K562 (cell line): ENCODE measurements at regions not wholly inside any gene's neighbourhood (a gene's known extent, or its start where the extent isn't known, plus 50 kb on each side); places are given as distances from the start of the nearest gene placed in this dataset.

Experiments
- ATAC-seq: fragments of 200-7000 bp; cut with Tn5 transposase; 3 replicates; pipeline ENCODE4 v1.9.1; 2020; ENCODE audit warnings: moderate library complexity
- BruUV-seq: library from RNA; stranded (reverse); fragments of 400-500 nt; replicated peaks from 2 replicates; lab custom pipeline; 2021; lab: Mats Ljungman, UMichigan
- CTCF ChIA-PET: fragments of 300-600 bp; formaldehyde crosslinking; extraction: SDS; loops from one replicate; lab custom pipeline; 2021; ENCODE audit warnings: low intra/inter-chr PET ratio; lab: Yijun Ruan, JAX
- POLR2A ChIA-PET: fragments of 300-600, 350-650 bp; sonication (Branson Sonifier 250); formaldehyde crosslinking; extraction: SDS; loops from one replicate; lab custom pipeline; 2021; ENCODE audit warnings: antibody characterized with exemption, inconsistent platforms; lab: Yijun Ruan, JAX
- DNase-seq, 4 experiments: peaks; one replicate each; pipeline versions ENCODE4 v3.0.0 to v3.0.0-alpha.2; 2011 to 2018; ENCODE audit warnings: low spot score in 3 of 4, mixed read lengths in 3 of 4; ENCODE audit errors: extremely low read depth in 1 of 4
- FAIRE-seq: peaks from 2 replicates; lab custom pipeline; 2011; peaks lifted over from hg19 to GRCh38; lab: Jason Lieb, UNC
- H2AFZ ChIP-seq: 2 replicates; pipeline ENCODE4 v1.6.0; 2011; ENCODE audit warnings: low read depth, low read length, control low read depth, inconsistent platforms
- H3K27ac ChIP-seq: fragments of 200-600 bp; 3 replicates; pipeline ENCODE4 v1.8.0; 2011; ENCODE audit warnings: low read depth, mild to moderate bottlenecking, control low read depth, inconsistent platforms, low read length, moderate library complexity, mixed read lengths; ENCODE audit errors: extremely low read depth
- H3K27me3 ChIP-seq, 2 experiments: fragments of 300-600 bp in 1 of 2; 2 replicates in 1 of 2; 3 replicates in 1 of 2; pipeline versions ENCODE4 v1.6.0 to v1.8.0; 2011; ENCODE audit warnings: inconsistent platforms in 2 of 2, low read length in 2 of 2, mild to moderate bottlenecking in 1 of 2, mixed read lengths in 1 of 2, moderate library complexity in 1 of 2; ENCODE audit not compliant: control insufficient read depth in 2 of 2, insufficient read depth in 2 of 2
- H3K36me3 ChIP-seq: fragments of 300-600 bp; 3 replicates; pipeline ENCODE4 v1.8.0; 2011; ENCODE audit warnings: mild to moderate bottlenecking, low read length, inconsistent platforms; ENCODE audit not compliant: control insufficient read depth, insufficient read depth
- H3K4me1 ChIP-seq, 2 experiments: fragments of 200-600 bp in 1 of 2; replicated peaks in 1 of 2; 2 replicates in 1 of 2; 3 replicates in 1 of 2; pipeline versions ENCODE4 v1.5.1 to v1.8.0; 2011; ENCODE audit warnings: inconsistent platforms in 2 of 2, low read length in 2 of 2, mild to moderate bottlenecking in 1 of 2, mixed read lengths in 1 of 2, moderate library complexity in 1 of 2; ENCODE audit not compliant: control insufficient read depth in 2 of 2, insufficient read depth in 2 of 2
- H3K4me2 ChIP-seq: 2 replicates; pipeline ENCODE4 v1.6.1; 2011; ENCODE audit warnings: low read length, control low read depth, inconsistent platforms, mixed read lengths; ENCODE audit not compliant: insufficient read depth
- H3K4me3 ChIP-seq: fragments of 200-600 bp; sonication (generic), shearing (Covaris generic); 2 replicates; pipeline ENCODE4 v1.5.1; 2016; ENCODE audit warnings: control low read depth, inconsistent platforms
- H3K79me2 ChIP-seq: fragments of 200-600 bp; 3 replicates; pipeline ENCODE4 v1.8.0; 2011; ENCODE audit warnings: low read length, inconsistent platforms; ENCODE audit not compliant: control insufficient read depth, insufficient read depth
- H3K9ac ChIP-seq, 2 experiments: 2 replicates each; pipeline versions ENCODE4 v1.6.0 to v1.6.1; 2011; ENCODE audit warnings: low read depth in 2 of 2, low read length in 2 of 2, control low read depth in 1 of 2, inconsistent platforms in 1 of 2, mild to moderate bottlenecking in 1 of 2, mixed read lengths in 1 of 2; ENCODE audit not compliant: insufficient read depth in 1 of 2
- H3K9me1 ChIP-seq: one replicate; pipeline ENCODE4 v1.6.0; 2011; ENCODE audit warnings: inconsistent platforms, mild to moderate bottlenecking, low read length, moderate library complexity; ENCODE audit not compliant: control insufficient read depth, insufficient read depth
- H3K9me3 ChIP-seq: replicated peaks from 2 replicates; pipeline ENCODE4 v1.5.1; 2011; ENCODE audit warnings: low read depth, low read length, inconsistent platforms; ENCODE audit not compliant: control insufficient read depth, insufficient read depth
- H4K20me1 ChIP-seq: replicated peaks from 2 replicates; pipeline ENCODE4 v1.6.1; 2011; ENCODE audit warnings: low read length, inconsistent platforms, mixed read lengths; ENCODE audit not compliant: control insufficient read depth, insufficient read depth
- NRF1 ChIP-seq, 2 experiments: fragments of 450-650 bp; IDR thresholded peaks in 1 of 2; conservative IDR thresholded peaks in 1 of 2; 2 replicates each; pipeline ENCODE4 v1.6.1; 2014; ENCODE audit warnings: mild to moderate bottlenecking in 2 of 2
- SAFB2 ChIP-seq: fragments of 200-400 bp; formaldehyde crosslinking; IDR thresholded peaks from 2 replicates; pipeline ENCODE4 v1.6.1; 2018; ENCODE audit warnings: borderline replicate concordance, low read length, low read depth, moderate library complexity; ENCODE audit not compliant: severe bottlenecking
- ZNF316 ChIP-seq: fragments of 450-650 bp; IDR thresholded peaks from 2 replicates; pipeline ENCODE4 v1.6.1; 2016
- WGBS: fragments of 100-300 bp; shearing (Covaris generic); methylation state at CpG from one replicate; pipeline ENCODE4 v1.1.6; 2016; ENCODE audit warnings: low coverage, mixed read lengths; ENCODE audit not compliant: insufficient coverage; ENCODE audit errors: missing lambda C conversion rate; 5-methylcytosine and 5-hydroxymethylcytosine counted together
- in situ Hi-C: fragments of 300-500 bp; cut with MboI; formaldehyde crosslinking; loops from 4 replicates; pipeline ENCODE4 v1.15.0; 2018; ENCODE audit warnings: inconsistent platforms, mixed read lengths
- intact Hi-C: fragments of 100-400 bp; cut with micrococcal nuclease; formaldehyde crosslinking; loops from 2 replicates; pipeline ENCODE4 v1.14.2; 2022
- TF ChIP-seq, protein P1 (sequence below): sonication (generic); formaldehyde crosslinking; IDR thresholded peaks from 2 replicates; pipeline ENCODE4 v1.8.0; 2022; ENCODE audit warnings: mild to moderate bottlenecking, missing genetic modification reagents

GRCh38 chr17:54046570-54046969, 223.8 kb downstream of the KIF2B start:
- ChIA-PET POLR2A (no interaction called here), CTCF (no interaction called here)
- H3K9me3 ChIP-seq, result no peaks in the 10 kb centered on the region
- no peaks in the 10 kb centered on the region for H3K36me3 ChIP-seq
- FAIRE-seq, result no peak
- TF ChIP-seq ZNF316 (peak; percentile 25; the same call in 1 of the 2 replicates), NRF1 (conservative IDR thresholded peaks at IDR 0.05 in 1 of 2, IDR thresholded peaks at IDR 0.05 in 1 of 2) (no peak)
- H3K79me2 ChIP-seq, result no peaks in the 10 kb centered on the region
- no peaks in the 10 kb centered on the region for H3K9me1 ChIP-seq
- H3K27ac ChIP-seq, result no peak overlapping the region
- H3K9ac ChIP-seq, result no peak overlapping the region
- WGBS, result 0% methylated on average over 1 of the region's 1 CpG
- intact Hi-C loops (no loop called here), in situ Hi-C loops (no loop called here)
- no peak overlapping the region for H3K4me3 ChIP-seq
- no TSS peak for BruUV-seq
- no peak overlapping the region for H3K4me2 ChIP-seq
- no peak overlapping the region for H2AFZ ChIP-seq
- DNase-seq, result no peak
- no peak for ATAC-seq
- no peaks in the 10 kb centered on the region for H3K27me3 ChIP-seq
- H3K4me1 ChIP-seq, result no peaks in the 10 kb centered on the region
- no peaks in the 10 kb centered on the region for H4K20me1 ChIP-seq

GRCh38 chr17:54063639-54064038, 240.9 kb downstream of the KIF2B start:
- Histone ChIP-seq H3K9me1 (no peaks in the 10 kb centered on the region), H4K20me1 (no peaks in the 10 kb centered on the region), H3K4me2 (no peak overlapping the region), H3K27me3 (no peaks in the 10 kb centered on the region), H3K27ac (no peak overlapping the region), H3K4me1 (no peaks in the 10 kb centered on the region), H3K9me3 (no peaks in the 10 kb centered on the region), H3K79me2 (no peaks in the 10 kb centered on the region), H3K4me3 (no peak overlapping the region), H2AFZ (no peak overlapping the region), H3K9ac (no peak overlapping the region), H3K36me3 (no peaks in the 10 kb centered on the region)
- BruUV-seq, result no TSS peak
- in situ Hi-C loops, result no loop called here
- intact Hi-C loops, result no loop called here
- FAIRE-seq (no peak), ATAC-seq (no peak), DNase-seq (no peak)
- ChIA-PET POLR2A (no interaction called here), CTCF (no interaction called here)
- TF ChIP-seq SAFB2, result no peak
- TF ChIP-seq, protein P1, sequence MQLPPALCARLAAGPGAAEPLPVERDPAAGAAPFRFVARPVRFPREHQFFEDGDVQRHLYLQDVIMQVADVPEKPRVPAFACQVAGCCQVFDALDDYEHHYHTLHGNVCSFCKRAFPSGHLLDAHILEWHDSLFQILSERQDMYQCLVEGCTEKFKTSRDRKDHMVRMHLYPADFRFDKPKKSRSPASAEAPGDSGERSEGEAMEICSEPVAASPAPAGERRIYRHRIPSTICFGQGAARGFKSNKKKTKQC (CRISPR knock-in tag), result no peak
- WGBS, result 0% methylated on average over 1 of the region's 1 CpG
